Neural cell (in vitro differentiated cells): ENCODE measurements at regions not wholly inside any gene's neighbourhood (a gene's known extent, or its start where the extent isn't known, plus 50 kb on each side); places are given as distances from the start of the nearest gene placed in this dataset.

Experiments
- CTCF ChIP-seq: fragments of 450-650 bp; IDR thresholded peaks from 2 replicates; pipeline ENCODE4 v1.5.1; 2014; ENCODE audit warnings: antibody characterized with exemption, mild to moderate bottlenecking, moderate library complexity; ENCODE audit not compliant: poor library complexity, severe bottlenecking
- EP300 ChIP-seq: fragments of 450-650 bp; conservative IDR thresholded peaks from 2 replicates; pipeline ENCODE4 v1.6.1; 2014; ENCODE audit warnings: antibody characterized with exemption, mild to moderate bottlenecking, moderate library complexity; ENCODE audit not compliant: poor library complexity, severe bottlenecking
- EZH2 ChIP-seq: fragments of 200-600, 300-800 bp; shearing (Covaris generic), sonication (generic); IDR thresholded peaks from 2 replicates; pipeline ENCODE4 v1.6.1; 2014; ENCODE audit warnings: antibody characterized with exemption, low read length, borderline replicate concordance, mild to moderate bottlenecking; ENCODE audit not compliant: insufficient read depth, poor library complexity, severe bottlenecking
- MXI1 ChIP-seq: fragments of 450-650 bp; conservative IDR thresholded peaks from 2 replicates; pipeline ENCODE4 v1.6.1; 2014; ENCODE audit warnings: antibody characterized with exemption, mild to moderate bottlenecking; ENCODE audit not compliant: poor library complexity, severe bottlenecking
- POLR2AphosphoS5 ChIP-seq: IDR thresholded peaks from 2 replicates; pipeline ENCODE4 v1.6.1; 2012
- RAD21 ChIP-seq: fragments of 450-650 bp; conservative IDR thresholded peaks from 2 replicates; pipeline ENCODE4 v1.6.1; 2014; ENCODE audit warnings: antibody characterized with exemption, mild to moderate bottlenecking, moderate library complexity
- REST ChIP-seq: IDR thresholded peaks from 2 replicates; pipeline ENCODE4 v1.6.1; 2012; ENCODE audit warnings: borderline replicate concordance
- SMC3 ChIP-seq: fragments of 450-650 bp; conservative IDR thresholded peaks from 2 replicates; pipeline ENCODE4 v1.6.1; 2014; ENCODE audit warnings: antibody characterized with exemption, mild to moderate bottlenecking, moderate library complexity; ENCODE audit not compliant: poor library complexity
- TAF1 ChIP-seq: IDR thresholded peaks from 2 replicates; pipeline ENCODE4 v1.6.1; 2012; ENCODE audit warnings: low read depth

- no peak for TF ChIP-seq CTCF
- no peak for TF ChIP-seq REST
- no peak for TF ChIP-seq EP300
- TF ChIP-seq POLR2AphosphoS5 = no peak
- no peak for TF ChIP-seq RAD21
- TF ChIP-seq EZH2 = no peak
- TF ChIP-seq SMC3 = no peak
- no peak for TF ChIP-seq TAF1
- TF ChIP-seq MXI1 = no peak
Observed at GRCh38 chr21:35632711-35633110, 427.6 kb downstream of the SETD4 start.
